ENCODE measurements at regions not wholly inside any gene's neighbourhood (a gene's known extent, or its start where the extent isn't known, plus 50 kb on each side); places are given as distances from the start of the nearest gene placed in this dataset.
"Not testable (repeated sequence)": the region's sequence is repeated elsewhere in the genome, so short reads cannot be mapped to it uniquely, and the experiment has no call there.

DNA sequence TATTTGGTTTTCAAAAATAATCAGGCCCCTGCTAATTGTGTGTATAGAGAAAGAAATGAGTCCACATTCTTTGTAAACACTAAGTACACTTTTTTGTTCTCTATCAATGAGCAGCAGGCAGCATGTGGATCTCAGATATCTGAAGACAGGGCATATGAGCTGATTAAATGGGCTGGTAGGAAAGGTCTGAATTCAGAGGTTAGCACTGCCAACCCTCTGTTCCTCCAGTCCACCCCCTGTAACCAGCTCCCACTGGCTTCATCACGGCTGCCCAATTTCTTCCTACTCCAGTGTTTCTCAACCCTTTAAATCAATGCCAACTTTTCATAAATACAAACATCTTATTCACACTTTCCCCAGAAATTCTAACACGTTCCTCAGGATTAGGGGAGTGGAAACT, 128.5 kb downstream of the TPBG start:
- Histone ChIP-seq H3K4me3 (no peak overlapping the region), H3K9me3 (no peaks in the 10 kb centered on the region; the same call in 1 of the 2 replicates), H3K36me3 (no peaks in the 10 kb centered on the region), H3K27me3 (no peaks in the 10 kb centered on the region)
- no peak for DNase-seq

DNA sequence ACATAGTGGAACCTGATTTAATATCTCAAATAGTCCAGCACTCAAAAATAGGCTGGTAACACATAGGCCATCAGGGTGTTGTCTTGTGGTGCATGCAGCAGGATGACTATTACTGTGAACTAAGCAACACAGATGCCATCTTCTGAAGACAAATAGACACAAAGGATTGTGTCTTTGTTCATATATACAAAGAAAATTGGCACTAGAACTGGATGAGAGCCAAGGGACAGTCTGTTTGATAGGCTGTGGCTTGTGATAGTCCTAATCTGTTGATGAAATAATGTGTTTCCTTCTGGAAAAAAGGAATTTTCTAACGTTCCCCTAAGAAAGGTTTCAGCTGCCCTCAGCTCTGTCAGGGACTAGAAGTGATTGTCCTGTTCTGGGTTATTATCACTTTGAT, 129.8 kb downstream of the TPBG start:
- no peaks in the 10 kb centered on the region for H3K27me3 ChIP-seq
- no peaks in the 10 kb centered on the region for H3K9me3 ChIP-seq
- no peak for DNase-seq
- no peaks in the 10 kb centered on the region for H3K36me3 ChIP-seq
- no peak overlapping the region for H3K4me3 ChIP-seq

- no peak overlapping the region for H3K4me3 ChIP-seq
- DNase-seq = no peak
- no peaks in the 10 kb centered on the region for H3K36me3 ChIP-seq
Measured at GRCh38 chr6:82494367-82494766, 130.8 kb downstream of the TPBG start.

GRCh38 chr6:82501901-82502300, 138.3 kb downstream of the TPBG start:
- H3K9me3 ChIP-seq, DNase-seq, H3K27me3 ChIP-seq, H3K36me3 ChIP-seq, H3K4me3 ChIP-seq: not testable (repeated sequence)

More at GRCh38 chr6:82494367-82494766, 130.8 kb downstream of the TPBG start:
- Histone ChIP-seq H3K9me3 (no peaks in the 10 kb centered on the region), H3K27me3 (no peaks in the 10 kb centered on the region)

DNA sequence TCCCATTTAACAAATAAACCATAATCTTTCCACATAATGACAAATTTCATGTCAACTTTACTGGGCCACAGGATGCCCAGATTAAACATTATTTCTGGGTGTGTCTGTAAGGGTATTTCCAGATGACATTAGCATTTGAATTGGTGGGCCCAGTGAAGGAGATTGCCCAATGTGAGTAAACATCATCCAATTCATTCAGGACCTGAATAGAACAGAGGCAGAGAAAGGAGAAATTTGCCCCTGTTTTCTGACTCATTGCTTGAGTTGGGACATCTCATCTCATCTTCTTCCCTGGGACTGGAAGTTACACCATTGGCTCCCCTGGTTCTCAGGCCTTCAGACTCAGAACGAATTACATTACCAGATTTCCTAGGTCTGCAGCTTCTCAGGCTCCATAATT, 142.9 kb downstream of the TPBG start:
- no peaks in the 10 kb centered on the region for H3K27me3 ChIP-seq
- no peak for DNase-seq
- no peaks in the 10 kb centered on the region for H3K36me3 ChIP-seq
- no peak overlapping the region for H3K4me3 ChIP-seq
- H3K9me3 ChIP-seq = 0 out of 2 replicates have a peak, but pooled peaks cover 2% of the 10 kb centered on the region

DNA sequence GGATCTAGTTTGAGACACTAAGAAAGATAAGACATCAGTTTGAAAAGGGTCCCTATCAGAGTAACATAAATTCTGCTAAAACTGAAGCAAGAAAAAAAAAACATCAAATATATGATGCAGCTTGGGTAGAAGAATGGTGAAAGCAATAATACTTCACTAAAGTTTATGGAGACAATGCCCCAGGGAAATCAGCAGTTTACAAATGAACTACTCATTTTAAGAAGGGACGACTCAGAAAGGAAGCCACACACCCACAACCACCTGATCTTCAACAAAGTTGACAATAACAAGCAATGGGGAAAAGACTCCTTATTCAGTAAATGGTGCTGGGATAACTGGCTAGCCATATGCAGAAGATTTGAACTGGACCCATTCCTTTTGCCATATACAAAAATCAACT, 143.5 kb downstream of the TPBG start:
- H3K4me3 ChIP-seq = no peak overlapping the region
- H3K36me3 ChIP-seq = no peaks in the 10 kb centered on the region
- DNase-seq = no peak
- H3K27me3 ChIP-seq = no peaks in the 10 kb centered on the region
- H3K9me3 ChIP-seq = 0 out of 2 replicates have a peak, but pooled peaks cover 2% of the 10 kb centered on the region

DNA sequence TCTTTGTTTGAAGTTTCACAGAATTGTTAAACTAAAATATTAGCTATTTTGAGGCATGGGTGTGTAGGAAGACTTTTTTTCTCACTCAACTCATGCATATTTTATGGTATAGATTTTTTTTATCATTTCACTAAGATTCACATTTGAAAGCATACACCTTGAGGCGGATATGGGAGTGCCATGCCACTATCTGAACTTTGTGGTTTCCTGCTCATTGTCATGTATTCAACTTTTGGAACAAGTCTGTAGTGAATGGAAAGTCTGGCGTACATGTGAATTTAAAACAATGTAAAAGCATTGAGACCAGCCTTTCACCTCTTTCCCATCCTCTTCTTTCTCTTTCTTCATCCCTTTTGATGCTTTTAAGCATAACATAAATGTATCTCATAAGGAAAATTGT, 147.9 kb downstream of the TPBG start:
- DNase-seq = no peak
- Histone ChIP-seq H3K9me3 (no peaks in the 10 kb centered on the region), H3K27me3 (no peaks in the 10 kb centered on the region), H3K36me3 (no peaks in the 10 kb centered on the region), H3K4me3 (no peak overlapping the region)

- H3K27me3 ChIP-seq, H3K4me3 ChIP-seq, H3K9me3 ChIP-seq, DNase-seq, H3K36me3 ChIP-seq: not testable (repeated sequence)
Measured at GRCh38 chr6:82517896-82518295, 154.3 kb downstream of the TPBG start.

DNA sequence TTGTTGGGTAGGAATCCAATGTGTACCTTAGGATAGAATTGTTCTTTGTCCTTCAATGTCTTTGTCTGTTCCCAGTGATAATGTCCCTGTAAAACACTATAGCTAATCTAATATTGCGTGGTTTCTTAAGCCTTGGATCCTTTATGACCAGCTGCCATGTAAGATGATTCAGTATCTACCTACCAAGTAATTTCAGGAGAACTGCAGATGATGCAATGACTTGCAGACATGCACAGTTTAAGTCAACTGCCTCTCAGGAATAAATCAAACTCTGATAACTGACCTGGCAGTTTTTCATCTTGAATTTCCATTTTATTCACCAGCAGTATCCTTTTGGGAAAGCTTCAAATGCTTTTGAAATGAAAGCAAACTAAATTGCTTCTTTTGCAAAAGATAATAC, 157.8 kb downstream of the TPBG start:
- Histone ChIP-seq H3K36me3 (no peaks in the 10 kb centered on the region), H3K27me3 (no peaks in the 10 kb centered on the region), H3K9me3 (no peaks in the 10 kb centered on the region), H3K4me3 (no peak overlapping the region)
- no peak for DNase-seq

GRCh38 chr6:82521861-82522260, 158.2 kb downstream of the TPBG start:
- Histone ChIP-seq H3K4me3 (no peak overlapping the region), H3K27me3 (no peaks in the 10 kb centered on the region), H3K9me3 (no peaks in the 10 kb centered on the region), H3K36me3 (no peaks in the 10 kb centered on the region)
- no peak for DNase-seq

DNA sequence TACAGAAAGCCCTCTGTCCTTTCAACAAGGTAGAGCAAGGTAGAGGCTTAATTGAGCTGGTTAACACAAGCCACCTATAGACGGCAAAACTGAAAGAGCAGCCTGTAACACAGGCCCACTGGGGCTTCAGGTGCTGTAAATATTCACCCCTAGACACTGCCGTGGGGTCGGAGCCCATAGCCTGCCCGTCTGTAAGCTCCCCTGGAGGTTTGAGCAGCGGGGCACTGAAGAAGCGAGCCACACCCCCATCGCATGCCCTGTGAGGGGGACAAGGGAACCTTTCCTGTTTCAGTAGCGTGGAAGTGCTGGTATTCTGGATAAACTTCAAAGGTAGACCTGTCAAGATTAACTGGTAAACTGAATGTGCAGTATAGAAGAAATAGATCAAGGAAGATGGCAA, 160.4 kb downstream of the TPBG start:
- DNase-seq = no peak
- H3K36me3 ChIP-seq = no peaks in the 10 kb centered on the region
- H3K4me3 ChIP-seq = no peak overlapping the region
- H3K27me3 ChIP-seq = no peaks in the 10 kb centered on the region
- no peaks in the 10 kb centered on the region for H3K9me3 ChIP-seq

GRCh38 chr6:82525775-82526495, 162.3 kb downstream of the TPBG start:
- no peaks in the 10 kb centered on the region for H3K27me3 ChIP-seq
- H3K4me3 ChIP-seq = no peak overlapping the region
- H3K36me3 ChIP-seq = no peaks in the 10 kb centered on the region
- H3K9me3 ChIP-seq = no peaks in the 10 kb centered on the region
- no peak for DNase-seq

GRCh38 chr6:82529960-82530460, 166.4 kb downstream of the TPBG start:
- not testable (repeated sequence) for DNase-seq, H3K27me3 ChIP-seq, H3K9me3 ChIP-seq, H3K36me3 ChIP-seq, H3K4me3 ChIP-seq

DNA sequence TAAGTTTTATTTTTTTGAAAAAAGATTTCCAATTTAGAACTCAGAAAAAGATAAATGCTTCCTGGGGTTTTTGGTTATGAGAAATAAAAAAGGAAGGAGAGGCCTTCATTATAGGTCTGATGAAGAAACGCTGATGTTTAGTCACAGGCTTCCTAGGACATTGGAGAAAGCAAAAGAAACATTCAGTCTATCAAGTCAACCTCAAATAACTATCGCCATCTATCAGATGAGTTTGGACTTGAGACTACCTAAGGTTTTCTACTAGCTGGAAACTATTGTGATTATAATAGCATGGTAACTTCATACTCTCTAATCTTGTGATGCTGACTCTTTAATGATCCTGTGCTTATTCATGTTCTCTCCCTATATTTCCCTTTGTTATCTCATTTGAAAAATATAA, 171.3 kb downstream of the TPBG start:
- Histone ChIP-seq H3K27me3 (no peaks in the 10 kb centered on the region), H3K9me3 (no peaks in the 10 kb centered on the region), H3K4me3 (no peak overlapping the region), H3K36me3 (no peaks in the 10 kb centered on the region)
- DNase-seq = no peak

DNA sequence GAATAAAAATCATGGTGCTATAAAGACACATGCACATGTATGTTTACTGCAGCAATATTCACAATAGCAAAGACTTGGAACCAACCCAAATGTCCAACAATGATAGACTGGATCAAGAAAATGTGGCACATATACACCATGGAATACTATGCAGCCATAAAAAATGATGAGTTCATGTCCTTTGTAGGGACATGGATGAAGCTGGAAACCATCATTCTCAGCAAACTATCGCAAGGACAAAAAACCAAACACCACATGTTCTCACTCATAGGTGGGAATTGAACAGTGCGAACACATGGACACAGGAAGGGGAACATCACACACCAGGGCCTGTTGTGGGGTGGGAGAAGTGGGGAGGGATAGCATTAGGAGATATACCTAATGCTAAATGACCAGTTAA, 185.9 kb downstream of the TPBG start:
- not testable (repeated sequence) for DNase-seq, H3K4me3 ChIP-seq, H3K36me3 ChIP-seq, H3K27me3 ChIP-seq, H3K9me3 ChIP-seq

DNA sequence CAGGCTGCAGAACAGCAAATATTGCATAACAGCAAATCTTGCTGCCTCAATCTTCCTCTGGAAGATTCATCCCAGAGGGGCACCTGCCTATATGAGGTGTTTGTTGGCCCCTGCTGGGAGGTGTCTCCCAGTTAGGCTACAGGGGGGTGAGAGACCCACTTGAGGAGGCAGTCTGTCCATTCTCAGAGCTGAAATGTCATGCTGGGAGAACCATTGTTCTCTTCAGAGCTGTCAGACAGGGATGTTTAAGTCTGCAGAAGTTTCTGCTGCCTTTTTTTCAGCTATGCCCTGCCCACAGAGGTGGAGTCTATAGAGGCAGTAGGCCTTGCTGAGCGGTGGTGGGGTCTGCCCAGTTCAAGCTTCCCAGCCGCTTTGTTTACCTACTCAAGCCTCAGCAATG, 187.7 kb downstream of the TPBG start:
- not testable (repeated sequence) for DNase-seq, H3K27me3 ChIP-seq, H3K36me3 ChIP-seq, H3K4me3 ChIP-seq, H3K9me3 ChIP-seq

GRCh38 chr6:82551831-82552230, 188.2 kb downstream of the TPBG start:
- Histone ChIP-seq H3K36me3 (no peaks in the 10 kb centered on the region), H3K27me3 (no peaks in the 10 kb centered on the region), H3K9me3 (no peaks in the 10 kb centered on the region), H3K4me3 (no peak overlapping the region)
- DNase-seq = no peak

DNA sequence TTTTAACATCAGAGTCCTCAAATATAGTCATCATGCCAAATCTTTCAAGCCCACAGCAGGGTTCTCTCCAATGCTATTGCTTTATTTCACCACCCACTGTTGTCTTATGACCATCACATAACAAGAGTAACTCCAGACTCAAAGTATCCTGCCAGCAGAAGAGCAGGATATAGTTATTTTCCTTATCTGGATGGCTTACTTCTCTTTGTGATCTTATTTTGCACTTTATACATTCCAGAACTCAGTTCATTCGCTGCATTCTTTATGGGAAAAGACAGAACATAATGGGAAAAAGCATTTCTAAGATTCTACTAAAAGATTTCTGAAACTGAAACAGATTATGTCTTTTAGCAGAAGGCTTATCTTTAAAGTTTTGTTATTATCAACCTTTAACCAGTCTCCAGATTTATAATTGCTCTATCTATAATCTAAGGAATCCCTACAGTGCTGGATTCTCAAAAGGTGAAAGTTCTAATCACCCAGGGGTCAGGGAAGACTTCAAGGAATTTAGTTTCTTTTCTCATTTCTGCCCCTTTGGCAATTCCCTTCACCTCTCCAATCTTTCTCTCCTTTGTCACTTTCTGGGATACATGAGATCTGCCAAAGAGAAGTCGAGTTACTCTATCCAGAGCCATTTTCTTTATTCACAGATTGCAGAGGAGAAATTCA, 190.4 kb downstream of the TPBG start:
- no peak overlapping the region for H3K4me3 ChIP-seq
- H3K27me3 ChIP-seq = no peaks in the 10 kb centered on the region
- no peaks in the 10 kb centered on the region for H3K36me3 ChIP-seq
- H3K9me3 ChIP-seq = no peaks in the 10 kb centered on the region
- DNase-seq = no peak

All from MG63 (cell line).